ENCODE measurements at regions not wholly inside any gene's neighbourhood (a gene's known extent, or its start where the extent isn't known, plus 50 kb on each side); places are given as distances from the start of the nearest gene placed in this dataset.
"Not testable (repeated sequence)": the region's sequence is repeated elsewhere in the genome, so short reads cannot be mapped to it uniquely, and the experiment has no call there.

- DNase-seq = no peak
Observed at GRCh38 chr20:29763821-29764511, 1493.5 kb upstream of the DEFB115 start.

- not testable (repeated sequence) for DNase-seq
Observed at GRCh38 chr20:29764922-29765610, 1492.4 kb upstream of the DEFB115 start.

GRCh38 chr20:29778033-29778432 is 1479.4 kb upstream of the DEFB115 start:
- DNase-seq = not testable (repeated sequence)

GRCh38 chr20:29781217-29781616 is 1476.2 kb upstream of the DEFB115 start:
- not testable (repeated sequence) for DNase-seq

- not testable (repeated sequence) for DNase-seq
Observed at GRCh38 chr20:29781891-29782290, 1475.6 kb upstream of the DEFB115 start.

GRCh38 chr20:29787456-29787855 is 1470.0 kb upstream of the DEFB115 start:
- DNase-seq = not testable (repeated sequence)

- DNase-seq = no peak
Observed at GRCh38 chr20:29790510-29790909, 1467.0 kb upstream of the DEFB115 start.

GRCh38 chr20:29831508-29831907 is 1426.0 kb upstream of the DEFB115 start:
- not testable (repeated sequence) for DNase-seq

GRCh38 chr20:29868014-29868413 is 1389.5 kb upstream of the DEFB115 start:
- DNase-seq = not testable (repeated sequence)

- DNase-seq = peak in 1 of 2 donors; percentile 11
Observed at GRCh38 chr20:29868688-29869087, 1388.8 kb upstream of the DEFB115 start.

- DNase-seq = peak in 1 of 2 donors; percentile 11
Observed at GRCh38 chr20:29871816-29872215, 1385.6 kb upstream of the DEFB115 start.

- peak in 1 of 2 donors; percentile 26 for DNase-seq
Observed at GRCh38 chr20:29873946-29874345, 1383.5 kb upstream of the DEFB115 start.

- no peak for DNase-seq
Observed at GRCh38 chr20:29874476-29875202, 1382.8 kb upstream of the DEFB115 start.

- not testable (repeated sequence) for DNase-seq
Observed at GRCh38 chr20:29875321-29876083, 1382.0 kb upstream of the DEFB115 start.

GRCh38 chr20:29876084-29876910 is 1381.2 kb upstream of the DEFB115 start:
- DNase-seq = not testable (repeated sequence)

GRCh38 chr20:29876911-29877285 is 1380.6 kb upstream of the DEFB115 start:
- no peak for DNase-seq

GRCh38 chr20:29877411-29878280 is 1379.8 kb upstream of the DEFB115 start:
- not testable (repeated sequence) for DNase-seq

- peak in 1 of 2 donors; percentile 11 for DNase-seq
Observed at GRCh38 chr20:29878281-29878741, 1379.2 kb upstream of the DEFB115 start.

GRCh38 chr20:29878777-29879442 is 1378.6 kb upstream of the DEFB115 start:
- DNase-seq = peak; percentile 16 to 37

- not testable (repeated sequence) for DNase-seq
Observed at GRCh38 chr20:29881107-29881506, 1376.4 kb upstream of the DEFB115 start.
